Globus pallidus (tissue), 1 donor: ENCODE measurements at regions not wholly inside any gene's neighbourhood (a gene's known extent, or its start where the extent isn't known, plus 50 kb on each side); places are given as distances from the start of the nearest gene placed in this dataset.

Experiments used
- DNase-seq: peaks from one replicate; pipeline ENCODE4 v3.0.0-alpha.2; 2015; ENCODE audit warnings: low spot score

GRCh38 chr20:60959971-60960370 is 292.1 kb upstream of the CDH4 start:
- no peak for DNase-seq

GRCh38 chr20:60960500-60960899 is 291.6 kb upstream of the CDH4 start:
- no peak for DNase-seq

DNA sequence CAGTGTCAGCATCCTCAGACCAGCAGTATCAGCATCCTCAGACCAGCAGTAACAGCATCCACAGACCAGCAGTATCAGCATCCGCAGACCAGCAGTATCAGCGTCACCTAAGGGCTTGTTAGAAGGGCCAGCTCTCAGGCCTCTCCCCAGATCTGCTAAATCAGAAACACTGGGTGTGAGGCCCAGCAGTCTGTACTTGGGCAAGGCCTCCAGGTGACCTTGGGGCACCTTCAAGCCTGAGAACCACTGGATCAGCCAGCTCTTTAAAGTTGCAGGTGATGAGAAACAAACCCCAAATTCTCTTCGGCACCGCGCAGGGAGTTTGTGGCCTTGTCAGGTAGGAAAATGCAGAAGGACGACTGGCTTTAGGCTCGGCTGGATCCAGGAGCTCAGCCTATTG is 290.5 kb upstream of the CDH4 start:
- no peak for DNase-seq

GRCh38 chr20:60962367-60963045 is 289.6 kb upstream of the CDH4 start:
- DNase-seq: no peak

GRCh38 chr20:60963146-60963545 is 288.9 kb upstream of the CDH4 start:
- DNase-seq: no peak

DNA sequence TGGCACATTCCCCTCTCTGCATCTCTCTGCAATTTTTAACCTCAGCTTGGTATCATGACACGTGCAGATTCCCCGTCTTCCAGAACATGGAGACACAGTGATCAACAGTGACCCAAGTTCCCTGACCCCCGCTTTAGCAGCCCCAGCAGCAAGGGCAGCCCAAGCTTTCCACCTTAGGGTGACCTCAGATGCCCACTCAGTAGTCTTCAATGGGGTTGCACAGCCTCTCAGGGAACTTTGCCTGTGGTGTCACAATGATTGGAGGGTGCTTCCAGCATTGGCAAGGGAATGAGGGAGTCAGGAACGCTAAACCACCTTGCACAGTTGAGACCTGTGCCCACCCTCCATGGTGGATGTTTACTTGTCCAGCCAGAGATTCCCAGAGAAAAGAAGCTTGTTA is 287.1 kb upstream of the CDH4 start:
- no peak for DNase-seq

DNA sequence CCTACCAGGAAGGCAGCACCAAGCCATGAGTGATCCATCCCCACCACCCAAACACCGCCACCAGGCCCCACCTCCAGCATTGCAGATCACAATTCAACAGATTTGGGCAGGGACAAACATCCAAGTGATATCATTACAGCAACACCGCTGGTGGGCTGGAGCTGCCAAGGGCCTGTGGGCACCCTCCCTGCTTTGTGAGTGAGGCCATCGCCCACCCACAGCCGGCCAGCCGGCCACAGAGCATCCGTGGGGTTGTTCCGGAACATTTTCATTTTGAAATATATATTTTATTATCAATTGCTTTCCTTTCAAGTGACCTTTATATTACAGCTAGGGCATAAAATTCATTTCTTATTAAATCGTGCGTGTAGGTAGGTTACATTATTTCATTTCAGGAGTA is 286.0 kb upstream of the CDH4 start:
- DNase-seq: no peak

- no peak for DNase-seq
Observed at GRCh38 chr20:60966766-60967165, 285.3 kb upstream of the CDH4 start.

DNA sequence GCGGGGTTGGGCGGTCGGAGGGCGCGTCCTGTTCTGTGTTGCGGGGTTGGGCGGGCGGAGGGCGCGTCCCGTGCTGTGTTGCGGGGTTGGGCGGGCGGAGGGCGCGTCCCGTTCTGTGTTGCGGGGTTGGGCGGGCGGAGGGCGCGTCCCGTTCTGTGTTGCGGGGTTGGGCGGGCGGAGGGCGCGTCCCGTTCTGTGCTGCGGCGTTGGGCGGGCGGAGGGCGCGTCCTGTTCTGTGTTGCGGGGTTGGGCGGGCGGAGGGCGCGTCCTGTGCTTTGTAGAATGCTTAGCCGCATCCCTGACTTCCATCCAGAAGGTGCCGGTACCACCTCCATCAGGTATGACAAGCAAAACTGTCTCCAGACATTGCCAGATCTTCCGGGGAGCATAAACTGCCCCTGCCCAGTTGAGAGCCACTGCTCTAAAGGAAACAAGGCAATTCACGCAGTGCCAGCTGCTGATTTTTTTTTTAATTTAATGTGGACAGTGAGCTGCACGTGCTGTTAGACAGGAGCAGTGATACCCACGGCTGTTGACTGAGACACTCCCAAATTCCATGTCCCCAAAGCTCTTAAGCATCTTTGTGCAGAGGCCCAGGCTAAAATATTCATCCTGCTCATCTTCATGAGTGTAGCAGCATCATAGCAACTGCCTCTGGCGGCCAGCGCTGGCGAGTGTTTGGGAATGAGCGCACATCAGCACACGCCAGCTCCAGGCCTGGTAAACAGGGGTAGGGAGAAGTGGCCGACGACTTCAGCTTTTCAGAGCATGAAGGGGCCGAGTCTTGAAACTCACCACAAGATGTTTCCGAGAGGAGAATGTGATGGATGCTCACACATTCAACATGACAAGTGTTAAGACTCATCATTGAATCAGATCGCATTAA is 284.4 kb upstream of the CDH4 start:
- DNase-seq: no peak

DNA sequence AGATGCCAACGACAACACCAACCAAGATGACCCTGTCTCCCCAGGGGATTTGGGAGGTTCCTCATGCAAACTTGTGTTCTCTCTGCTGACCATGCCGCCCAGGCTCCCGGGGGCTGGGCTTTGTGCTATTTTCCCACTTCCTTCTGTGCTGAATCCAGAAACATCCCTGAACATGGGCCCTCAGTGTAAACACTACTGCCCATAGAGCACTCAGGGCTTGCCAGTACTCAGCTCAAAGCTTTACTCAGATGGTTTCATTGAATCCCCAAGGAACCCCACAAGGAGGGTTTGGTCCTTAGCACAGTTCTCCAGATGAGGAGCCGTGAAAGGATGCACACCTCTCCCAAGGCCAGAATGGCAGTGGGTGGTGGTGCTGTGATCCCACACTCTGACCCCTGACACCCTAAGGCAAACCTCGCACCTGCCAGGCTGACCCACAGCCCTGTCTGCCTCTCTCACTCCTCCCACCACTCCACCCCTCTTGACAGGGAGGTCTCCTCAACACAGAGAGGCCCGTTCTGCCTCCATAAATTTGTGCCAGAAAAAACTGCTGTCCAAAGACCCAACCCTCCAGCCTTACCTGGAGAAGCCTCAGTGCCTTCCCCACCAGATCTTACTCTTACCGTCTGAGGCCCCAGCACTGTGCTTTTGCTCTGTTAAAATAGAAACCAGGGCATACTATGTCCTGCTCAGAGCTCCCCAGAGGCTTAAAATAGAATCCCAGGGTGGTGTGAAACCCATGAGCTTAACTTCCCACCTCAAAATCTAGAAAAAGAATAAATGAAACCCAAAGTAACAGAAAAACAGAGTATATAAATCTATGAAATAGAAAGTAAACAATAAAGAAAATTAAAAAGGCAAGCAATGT is 283.0 kb upstream of the CDH4 start:
- DNase-seq: no peak

GRCh38 chr20:60970601-60971000 is 281.5 kb upstream of the CDH4 start:
- no peak for DNase-seq

DNA sequence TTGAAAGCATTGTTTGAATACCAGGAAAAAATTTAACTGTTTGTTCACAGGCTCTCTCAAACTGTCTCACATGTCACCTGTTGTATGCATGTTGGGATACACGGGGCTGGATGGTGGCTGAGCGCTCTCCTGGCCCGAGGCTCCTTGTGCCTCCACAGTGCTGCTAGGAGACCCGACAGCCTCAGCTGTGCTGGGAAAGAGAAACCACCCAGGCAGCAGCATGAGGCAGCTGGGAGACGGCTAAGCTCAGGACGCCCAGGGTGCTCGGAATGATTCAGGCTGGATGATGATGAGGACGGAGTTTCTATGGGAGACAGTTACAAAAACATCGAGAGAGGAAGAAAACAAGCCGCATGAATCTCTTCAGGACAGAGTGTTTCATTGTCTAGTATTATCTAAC is 278.0 kb upstream of the CDH4 start:
- no peak for DNase-seq

GRCh38 chr20:60974441-60974945 is 277.6 kb upstream of the CDH4 start:
- DNase-seq: no peak

DNA sequence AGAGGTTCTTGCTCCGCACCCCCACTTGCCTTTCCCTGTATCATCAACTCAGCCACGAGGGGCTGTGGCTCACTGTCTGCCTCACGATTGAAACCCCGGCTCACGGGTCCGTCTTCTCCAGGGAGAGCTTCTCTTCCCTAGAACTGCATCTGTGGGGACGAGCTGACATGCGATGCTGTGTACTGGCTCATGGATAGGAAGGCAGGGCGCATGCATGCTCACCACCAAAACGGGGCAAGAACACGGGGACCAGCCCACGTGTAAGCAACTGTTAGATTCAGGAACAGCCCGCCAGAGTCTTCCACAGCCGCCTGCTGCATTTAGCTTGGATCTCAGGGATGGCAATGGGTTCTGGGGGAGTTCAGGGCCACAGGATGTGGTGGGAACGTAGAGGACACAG is 275.9 kb upstream of the CDH4 start:
- DNase-seq: no peak

DNA sequence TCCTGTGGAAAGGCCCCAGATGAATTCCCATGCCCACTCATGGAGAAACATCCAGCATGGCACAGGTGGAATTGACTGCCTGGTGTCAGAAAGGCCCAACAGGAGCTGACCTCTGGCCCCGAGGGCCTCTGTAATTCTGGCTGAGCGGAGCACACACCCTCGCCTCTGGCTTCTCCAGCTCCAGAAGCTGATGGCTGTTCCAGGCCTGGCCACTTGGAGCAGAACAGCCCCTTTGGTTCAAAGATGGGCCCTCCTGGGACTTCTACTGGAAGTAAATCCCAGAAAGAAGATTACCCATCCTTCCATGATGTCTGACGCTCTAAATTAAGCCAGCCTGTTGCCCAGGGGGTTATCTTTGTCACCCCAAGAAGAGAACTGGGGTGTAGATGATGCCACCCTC is 275.1 kb upstream of the CDH4 start:
- DNase-seq: no peak

DNA sequence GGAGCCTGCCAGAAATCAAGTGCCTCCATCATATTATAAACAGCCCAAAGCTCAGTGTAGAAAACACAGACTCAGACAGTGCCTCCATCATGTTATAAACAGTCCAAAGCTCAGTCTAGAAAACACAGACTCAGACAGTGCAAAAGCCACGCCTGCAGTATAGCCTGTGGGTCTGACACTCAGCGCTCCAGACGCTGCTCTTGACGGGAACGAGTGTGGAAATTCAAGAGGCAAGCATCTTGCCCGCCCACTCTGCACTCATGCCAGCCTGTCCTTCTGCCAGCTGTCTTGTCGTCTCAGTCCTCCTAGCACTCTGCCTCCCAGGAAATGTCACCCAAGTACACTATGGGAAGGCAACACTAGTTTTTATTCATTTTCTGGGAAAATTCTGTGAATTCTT is 274.2 kb upstream of the CDH4 start:
- DNase-seq: no peak

- DNase-seq: no peak
Observed at GRCh38 chr20:60984666-60985065, 267.4 kb upstream of the CDH4 start.

- no peak for DNase-seq
Observed at GRCh38 chr20:60986506-60987156, 265.4 kb upstream of the CDH4 start.

GRCh38 chr20:60990061-60990460 is 262.0 kb upstream of the CDH4 start:
- DNase-seq: no peak

GRCh38 chr20:60990643-60991042 is 261.4 kb upstream of the CDH4 start:
- DNase-seq: no peak

GRCh38 chr20:60993433-60994044 is 258.5 kb upstream of the CDH4 start:
- DNase-seq: no peak
